Osteocyte (in vitro differentiated cells): ENCODE measurements at regions not wholly inside any gene's neighbourhood (a gene's known extent, or its start where the extent isn't known, plus 50 kb on each side); places are given as distances from the start of the nearest gene placed in this dataset.

ENCODE experiments used
- DNase-seq: peaks from one replicate; pipeline ENCODE4 v3.0.0; 2021; ENCODE audit warnings: mixed read lengths; ENCODE audit not compliant: unreplicated experiment; ENCODE audit errors: extremely low spot score
- H3K27ac Mint-ChIP-seq: one replicate; pipeline ENCODE4 v1.8.0; 2021; ENCODE audit warnings: mild to moderate bottlenecking, mixed read lengths; ENCODE audit not compliant: unreplicated experiment
- H3K27me3 Mint-ChIP-seq: one replicate; pipeline ENCODE4 v1.8.0; 2021; ENCODE audit warnings: mixed read lengths; ENCODE audit not compliant: unreplicated experiment
- H3K36me3 Mint-ChIP-seq: one replicate; pipeline ENCODE4 v1.8.0; 2021; ENCODE audit warnings: mixed read lengths; ENCODE audit not compliant: unreplicated experiment
- H3K4me1 Mint-ChIP-seq: one replicate; pipeline ENCODE4 v1.8.0; 2021; ENCODE audit warnings: mixed read lengths; ENCODE audit not compliant: unreplicated experiment
- H3K4me3 Mint-ChIP-seq: one replicate; pipeline ENCODE4 v1.8.0; 2021; ENCODE audit warnings: mild to moderate bottlenecking, moderate library complexity, mixed read lengths; ENCODE audit not compliant: unreplicated experiment
- H3K9me3 Mint-ChIP-seq: one replicate; pipeline ENCODE4 v1.8.0; 2021; ENCODE audit warnings: mixed read lengths; ENCODE audit not compliant: unreplicated experiment
- TF ChIP-seq, protein P1 (sequence below): fragments of 200-600 bp; sonication (generic); IDR thresholded peaks from 2 replicates; pipeline ENCODE4 v1.5.0; 2021; ENCODE audit warnings: antibody characterized with exemption, mild to moderate bottlenecking, moderate library complexity

- TF ChIP-seq, protein P1, sequence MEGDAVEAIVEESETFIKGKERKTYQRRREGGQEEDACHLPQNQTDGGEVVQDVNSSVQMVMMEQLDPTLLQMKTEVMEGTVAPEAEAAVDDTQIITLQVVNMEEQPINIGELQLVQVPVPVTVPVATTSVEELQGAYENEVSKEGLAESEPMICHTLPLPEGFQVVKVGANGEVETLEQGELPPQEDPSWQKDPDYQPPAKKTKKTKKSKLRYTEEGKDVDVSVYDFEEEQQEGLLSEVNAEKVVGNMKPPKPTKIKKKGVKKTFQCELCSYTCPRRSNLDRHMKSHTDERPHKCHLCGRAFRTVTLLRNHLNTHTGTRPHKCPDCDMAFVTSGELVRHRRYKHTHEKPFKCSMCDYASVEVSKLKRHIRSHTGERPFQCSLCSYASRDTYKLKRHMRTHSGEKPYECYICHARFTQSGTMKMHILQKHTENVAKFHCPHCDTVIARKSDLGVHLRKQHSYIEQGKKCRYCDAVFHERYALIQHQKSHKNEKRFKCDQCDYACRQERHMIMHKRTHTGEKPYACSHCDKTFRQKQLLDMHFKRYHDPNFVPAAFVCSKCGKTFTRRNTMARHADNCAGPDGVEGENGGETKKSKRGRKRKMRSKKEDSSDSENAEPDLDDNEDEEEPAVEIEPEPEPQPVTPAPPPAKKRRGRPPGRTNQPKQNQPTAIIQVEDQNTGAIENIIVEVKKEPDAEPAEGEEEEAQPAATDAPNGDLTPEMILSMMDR, result no peak
- no peaks in the 10 kb centered on the region for H3K4me1 Mint-ChIP-seq
- no peaks in the 10 kb centered on the region for H3K36me3 Mint-ChIP-seq
- H3K9me3 Mint-ChIP-seq, result no peaks in the 10 kb centered on the region
- no peak overlapping the region for H3K4me3 Mint-ChIP-seq
- H3K27ac Mint-ChIP-seq, result no peak overlapping the region
- no peak for DNase-seq
- H3K27me3 Mint-ChIP-seq, result no peaks in the 10 kb centered on the region
Observed at GRCh38 chr2:83587309-83587708, 871.8 kb downstream of the SUCLG1 start.

GRCh38 chr2:83585250-83585649 lies 873.8 kb downstream of the SUCLG1 start:
- TF ChIP-seq, protein P1, result no peak
- H3K4me3 Mint-ChIP-seq, result no peak overlapping the region
- H3K27ac Mint-ChIP-seq, result no peak overlapping the region
- no peaks in the 10 kb centered on the region for H3K4me1 Mint-ChIP-seq
- H3K27me3 Mint-ChIP-seq, result no peaks in the 10 kb centered on the region
- H3K36me3 Mint-ChIP-seq, result no peaks in the 10 kb centered on the region
- H3K9me3 Mint-ChIP-seq, result no peaks in the 10 kb centered on the region
- no peak for DNase-seq

DNA sequence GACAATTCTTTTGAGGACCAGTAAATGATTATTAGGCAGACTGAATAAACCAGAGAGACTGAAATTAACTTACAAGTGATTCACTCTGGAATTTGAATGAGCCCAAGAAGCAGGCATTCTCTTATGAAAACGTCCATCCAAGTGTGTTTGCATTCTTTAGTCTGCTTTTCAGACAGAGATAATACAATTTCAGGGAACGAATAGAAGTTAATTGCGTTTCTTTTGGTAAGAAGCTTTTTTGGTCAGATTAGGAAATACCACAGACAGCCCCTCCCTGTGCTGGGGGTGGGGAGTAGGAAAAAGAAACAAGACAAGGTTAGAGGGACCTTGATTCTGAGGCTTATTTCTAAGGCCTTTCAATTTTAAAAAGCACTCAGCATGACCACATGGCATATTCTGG lies 874.4 kb downstream of the SUCLG1 start:
- Mint-ChIP-seq H3K27ac (no peak overlapping the region), H3K27me3 (no peaks in the 10 kb centered on the region), H3K9me3 (no peaks in the 10 kb centered on the region), H3K4me3 (no peak overlapping the region), H3K36me3 (no peaks in the 10 kb centered on the region), H3K4me1 (no peaks in the 10 kb centered on the region)
- DNase-seq, result no peak
- TF ChIP-seq, protein P1, result no peak

DNA sequence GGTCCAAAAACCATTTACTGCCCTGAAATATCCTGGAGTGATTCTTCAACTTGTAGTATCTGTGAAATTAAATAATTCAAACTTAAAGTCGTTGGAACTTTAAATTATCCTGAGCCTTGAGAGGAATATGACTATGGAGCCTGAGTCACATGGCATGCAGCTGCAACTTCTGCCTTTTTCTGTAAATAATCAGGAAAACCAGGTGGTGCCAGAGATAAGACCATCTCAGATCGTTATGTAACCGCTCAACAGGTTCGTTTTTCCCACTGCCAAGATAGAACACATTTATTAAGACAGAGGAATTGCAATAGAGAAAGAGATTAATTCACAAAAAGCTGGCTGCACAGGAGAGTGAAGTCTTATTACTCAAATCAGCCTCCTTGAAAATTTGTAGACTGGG lies 876.5 kb downstream of the SUCLG1 start:
- no peaks in the 10 kb centered on the region for H3K36me3 Mint-ChIP-seq
- TF ChIP-seq, protein P1, result no peak
- no peaks in the 10 kb centered on the region for H3K4me1 Mint-ChIP-seq
- DNase-seq, result no peak
- no peaks in the 10 kb centered on the region for H3K27me3 Mint-ChIP-seq
- H3K4me3 Mint-ChIP-seq, result no peak overlapping the region
- no peaks in the 10 kb centered on the region for H3K9me3 Mint-ChIP-seq
- no peak overlapping the region for H3K27ac Mint-ChIP-seq

- H3K4me1 Mint-ChIP-seq, result no peaks in the 10 kb centered on the region
- TF ChIP-seq, protein P1, result no peak
- DNase-seq, result no peak
- H3K9me3 Mint-ChIP-seq, result no peaks in the 10 kb centered on the region
- no peak overlapping the region for H3K4me3 Mint-ChIP-seq
- no peaks in the 10 kb centered on the region for H3K36me3 Mint-ChIP-seq
- no peaks in the 10 kb centered on the region for H3K27me3 Mint-ChIP-seq
- no peak overlapping the region for H3K27ac Mint-ChIP-seq
Observed at GRCh38 chr2:83579507-83579906, 879.6 kb downstream of the SUCLG1 start.
